GM18499 (cell line): ENCODE measurements at regions not wholly inside any gene's neighbourhood (a gene's known extent, or its start where the extent isn't known, plus 50 kb on each side); places are given as distances from the start of the nearest gene placed in this dataset.
"Not testable (repeated sequence)": the region's sequence is repeated elsewhere in the genome, so short reads cannot be mapped to it uniquely, and the experiment has no call there.

Experiments
- ATAC-seq: cut with Tn5 transposase; IDR thresholded peaks from one replicate; pipeline ENCODE4 v1.9.1; 2021; ENCODE audit warnings: moderate number of reproducible peaks; ENCODE audit not compliant: insufficient read depth, unreplicated experiment

DNA sequence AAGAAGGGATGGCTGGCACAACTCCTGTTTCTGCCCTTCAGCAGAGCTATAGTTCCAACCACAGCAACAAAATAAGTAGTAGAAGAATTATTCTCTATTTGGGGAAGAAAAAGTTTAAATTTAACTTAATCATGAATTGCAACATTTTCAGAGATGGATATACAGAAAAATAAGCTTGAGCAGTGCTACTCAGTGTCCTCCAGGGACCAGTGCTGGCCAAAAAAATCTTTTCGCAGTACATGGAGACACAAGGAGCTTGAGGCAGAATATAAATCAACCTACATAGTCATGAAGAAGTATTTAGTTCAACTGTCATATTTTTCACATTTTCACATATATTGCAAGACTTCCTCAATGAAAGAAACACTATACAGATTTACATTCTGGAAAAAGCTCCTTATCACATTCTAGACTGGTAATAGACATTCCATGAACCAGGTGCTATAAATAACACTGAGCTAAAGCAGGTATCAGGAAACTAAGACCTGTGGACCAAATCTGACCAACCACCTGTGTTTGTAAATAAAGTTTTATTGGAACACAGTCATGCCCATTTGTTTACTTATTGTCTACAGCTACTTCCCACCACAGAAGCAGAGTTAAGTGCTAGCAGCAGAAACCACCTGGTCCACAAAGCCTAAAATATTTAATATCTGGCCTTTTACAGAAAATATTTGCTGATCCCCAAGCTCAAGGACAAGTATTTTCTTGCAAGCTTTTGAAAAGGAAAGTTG, 101.9 kb downstream of the RGS21 start:
- ATAC-seq, result no peak

DNA sequence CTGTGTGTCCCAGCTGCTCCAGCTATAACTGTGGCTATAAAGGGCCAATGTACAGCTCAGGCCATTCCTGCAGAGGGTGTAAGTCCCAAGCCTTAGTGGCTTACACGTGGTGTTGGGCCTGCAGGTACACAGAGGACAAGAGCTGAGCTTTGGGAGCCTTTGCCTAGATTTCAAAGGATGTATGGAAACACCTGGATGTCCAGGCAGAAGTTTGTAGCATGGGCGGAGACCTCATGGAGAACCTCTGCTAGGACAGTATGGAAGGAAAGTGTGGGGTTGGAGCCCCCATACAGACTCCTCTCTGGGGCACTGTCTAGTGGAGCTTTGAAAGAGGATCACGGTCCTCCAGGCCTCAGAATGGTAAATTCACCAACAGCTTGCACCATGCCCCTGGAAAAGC, 113.9 kb downstream of the RGS21 start:
- ATAC-seq, result no peak

DNA sequence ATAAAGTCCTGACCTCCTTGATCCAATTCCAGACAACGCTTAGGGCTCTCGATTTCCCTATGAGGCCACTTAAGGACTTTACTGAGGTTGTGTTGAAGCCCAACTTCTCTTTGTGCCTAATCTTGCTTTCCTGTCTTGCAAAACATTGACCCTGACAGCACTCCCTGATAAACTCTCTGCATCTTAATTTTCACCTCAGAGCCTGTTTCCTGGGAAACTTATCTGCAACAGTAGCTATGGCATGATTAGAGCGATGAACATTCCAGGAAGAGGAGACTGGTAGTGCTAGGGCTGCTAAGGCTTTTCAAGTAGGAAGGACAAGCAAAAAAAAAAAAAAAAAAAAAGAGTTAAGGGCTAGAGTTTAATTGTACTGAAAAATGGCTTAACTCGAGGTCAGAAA, 118.9 kb downstream of the RGS21 start:
- ATAC-seq, result no peak

DNA sequence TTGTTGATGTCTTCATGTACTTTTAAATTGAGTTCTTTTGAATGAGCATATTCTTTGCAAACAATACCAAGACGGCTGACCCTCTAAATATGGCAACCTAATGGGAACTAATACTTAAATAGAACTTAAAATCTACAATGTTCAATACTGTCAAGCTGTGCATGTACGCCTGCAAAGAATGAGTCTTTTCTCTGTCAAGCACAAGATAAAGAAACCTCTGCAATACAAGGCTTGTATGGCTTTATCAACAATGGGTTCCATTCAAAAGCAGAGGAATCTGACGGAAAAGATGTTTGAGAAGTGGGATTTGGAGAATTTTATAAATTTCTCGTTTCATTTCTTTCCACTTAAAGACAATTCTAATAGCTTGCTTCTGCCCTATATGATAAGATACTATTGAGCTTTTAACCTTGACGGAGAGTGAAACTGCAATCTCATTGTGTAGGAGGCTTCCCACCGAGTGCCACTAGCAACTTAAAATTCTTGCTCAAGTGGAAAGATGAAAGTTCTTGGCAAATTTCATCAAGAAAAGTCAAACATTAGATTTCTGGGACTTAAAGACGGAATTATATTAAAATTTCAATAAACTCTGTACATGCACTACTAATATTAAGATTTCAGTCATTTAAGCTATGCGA, 119.8 kb downstream of the RGS21 start:
- ATAC-seq, result no peak

DNA sequence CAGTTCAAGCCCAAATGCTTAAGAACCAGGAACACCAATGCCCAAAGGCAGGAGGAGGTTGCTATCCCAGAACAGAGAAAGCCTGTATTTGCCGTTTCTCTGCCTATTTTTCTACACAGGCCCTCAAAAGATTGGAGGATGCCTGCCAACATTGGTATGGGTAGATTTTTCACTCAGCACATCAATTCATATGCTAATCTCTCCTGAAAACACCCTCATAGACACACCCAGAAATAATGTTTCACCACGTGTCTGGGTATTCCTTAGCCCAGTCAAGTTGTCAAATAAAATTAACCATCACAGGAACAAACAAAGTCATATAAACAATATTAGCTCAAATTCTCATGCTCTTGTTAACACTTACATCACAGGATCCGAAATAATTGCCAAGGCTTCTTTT, 121.9 kb downstream of the RGS21 start:
- ATAC-seq, result no peak

DNA sequence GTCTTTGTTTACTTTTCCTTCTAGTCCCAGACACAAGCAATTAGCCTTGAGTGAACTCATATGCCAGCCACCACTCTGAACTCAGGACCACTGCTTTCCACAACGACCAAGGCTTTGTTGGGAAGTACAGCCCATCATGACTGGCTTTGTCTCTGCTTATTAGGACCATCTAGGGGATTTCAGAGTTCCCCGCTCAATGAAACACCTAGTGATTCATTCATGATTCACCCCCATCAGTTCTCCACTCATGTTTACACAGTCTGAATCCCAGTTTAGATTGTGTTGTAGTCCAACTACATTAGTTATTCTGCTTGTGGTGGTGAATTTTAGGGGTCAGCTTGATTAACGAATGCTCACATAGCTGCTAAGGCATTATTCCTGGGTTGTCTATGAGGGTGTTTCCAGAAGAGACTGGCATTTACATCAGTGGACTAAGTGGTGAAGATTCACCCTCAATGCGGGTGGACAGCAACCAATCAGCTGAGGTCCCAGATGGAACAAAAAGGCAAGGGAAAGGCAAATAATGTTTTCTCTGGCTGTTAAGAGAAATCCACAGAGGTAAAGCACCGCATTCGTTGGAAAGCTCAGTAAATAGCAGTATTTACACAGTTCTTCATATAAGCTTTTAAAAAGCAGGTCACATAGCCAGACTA, 122.7 kb downstream of the RGS21 start:
- no peak for ATAC-seq

DNA sequence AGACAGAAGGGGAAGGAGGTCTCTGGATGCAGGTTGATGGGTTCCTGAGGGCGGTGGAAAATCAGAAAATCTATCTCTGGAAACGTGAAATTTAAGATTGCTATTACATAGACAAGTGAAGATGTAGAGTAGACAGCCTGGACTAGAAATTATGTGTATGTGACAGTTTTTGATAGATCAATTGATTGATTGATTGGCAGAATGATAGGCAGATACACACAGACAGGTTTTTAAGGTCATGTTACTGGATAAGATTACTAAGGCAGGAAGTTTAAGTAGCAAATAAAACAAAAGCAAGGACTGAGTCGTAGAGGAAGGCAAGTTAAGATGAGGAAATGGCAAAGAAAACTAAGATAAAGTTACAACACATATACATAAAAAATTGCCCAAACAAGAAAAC, 124.7 kb downstream of the RGS21 start:
- ATAC-seq, result no peak

DNA sequence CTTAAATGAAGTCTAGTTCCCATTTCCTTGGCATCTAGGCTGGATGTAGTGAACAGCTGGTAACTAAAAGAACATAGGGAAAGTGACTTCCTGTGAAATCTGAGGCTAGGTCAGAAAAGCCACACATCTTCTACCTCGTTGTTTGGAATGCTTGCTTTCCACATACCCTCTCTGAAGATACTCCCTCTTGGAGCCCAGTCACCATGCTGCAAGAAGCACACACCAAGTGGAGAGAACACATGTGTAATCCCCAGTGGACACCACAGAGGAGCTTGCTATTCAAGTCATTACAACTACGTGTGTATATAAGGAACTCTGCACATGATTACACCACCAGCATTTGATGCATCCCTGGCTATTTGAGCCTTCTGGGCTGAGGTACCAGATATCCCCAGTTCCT, 125.9 kb downstream of the RGS21 start:
- ATAC-seq, result no peak

DNA sequence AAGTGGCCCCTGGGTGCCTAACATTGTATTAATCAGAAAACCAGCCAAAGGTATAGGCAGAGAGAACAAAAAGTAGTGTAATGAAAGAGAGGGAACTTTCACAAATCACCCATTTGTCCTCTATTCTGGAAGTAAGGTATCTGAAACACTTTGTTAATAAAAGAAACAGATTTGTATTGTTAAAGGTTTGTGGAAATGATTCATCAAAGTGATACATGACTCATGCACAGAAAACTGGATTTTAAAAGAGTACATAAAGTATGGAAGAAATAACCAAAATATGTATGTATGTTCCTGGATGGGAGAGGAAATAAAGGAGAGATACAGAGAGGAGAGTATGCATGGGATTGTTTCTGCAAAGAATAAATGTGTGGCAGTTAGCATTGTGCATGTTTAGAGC, 126.8 kb downstream of the RGS21 start:
- no peak for ATAC-seq

DNA sequence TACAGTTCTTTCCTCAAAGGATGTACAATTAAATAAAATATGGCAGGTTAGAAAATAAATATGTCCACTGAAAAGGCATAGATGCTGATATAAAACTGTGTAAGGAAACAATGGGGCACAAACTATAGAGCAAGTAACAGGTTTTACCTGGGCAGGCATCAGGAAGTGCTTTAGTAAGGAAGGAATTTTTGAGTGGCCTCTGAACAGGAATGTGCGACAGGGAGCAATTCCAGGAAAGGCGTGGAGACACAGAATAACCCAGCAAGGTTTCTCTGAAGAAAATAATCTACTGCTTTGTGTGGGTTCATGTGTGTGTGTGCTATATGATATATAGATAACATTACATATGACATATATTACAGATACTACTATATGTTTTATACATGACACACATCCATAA, 128.4 kb downstream of the RGS21 start:
- ATAC-seq, result no peak

DNA sequence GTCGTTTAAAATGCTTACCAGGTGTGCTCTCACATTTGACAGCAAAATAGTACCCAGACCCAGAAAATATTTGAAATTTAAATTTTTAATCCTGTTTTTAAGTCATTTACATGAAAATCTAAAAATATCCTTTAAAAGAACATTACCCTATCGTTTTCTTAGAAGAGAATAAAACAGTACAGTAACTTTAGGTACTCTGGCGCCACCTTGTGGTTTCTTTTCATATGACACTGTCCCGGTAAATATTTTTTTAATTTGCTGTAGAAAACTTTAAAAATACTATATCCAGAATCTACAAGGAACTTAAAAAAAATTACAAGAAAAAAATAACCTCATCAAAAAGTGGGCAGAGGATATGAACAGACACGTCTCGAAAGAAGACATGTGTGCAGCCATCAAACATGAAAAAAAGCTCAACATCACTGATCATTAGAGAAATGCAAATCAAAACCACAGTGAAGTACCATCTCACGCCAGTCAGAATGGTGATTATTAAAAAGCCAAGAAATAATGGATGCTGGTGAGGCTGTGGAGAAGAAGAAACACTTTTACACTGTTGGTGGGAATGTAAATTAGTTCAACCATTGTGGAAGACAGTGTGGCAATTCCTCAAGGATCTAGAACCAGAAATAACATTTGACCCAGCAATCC, 129.2 kb downstream of the RGS21 start:
- ATAC-seq, result no peak

DNA sequence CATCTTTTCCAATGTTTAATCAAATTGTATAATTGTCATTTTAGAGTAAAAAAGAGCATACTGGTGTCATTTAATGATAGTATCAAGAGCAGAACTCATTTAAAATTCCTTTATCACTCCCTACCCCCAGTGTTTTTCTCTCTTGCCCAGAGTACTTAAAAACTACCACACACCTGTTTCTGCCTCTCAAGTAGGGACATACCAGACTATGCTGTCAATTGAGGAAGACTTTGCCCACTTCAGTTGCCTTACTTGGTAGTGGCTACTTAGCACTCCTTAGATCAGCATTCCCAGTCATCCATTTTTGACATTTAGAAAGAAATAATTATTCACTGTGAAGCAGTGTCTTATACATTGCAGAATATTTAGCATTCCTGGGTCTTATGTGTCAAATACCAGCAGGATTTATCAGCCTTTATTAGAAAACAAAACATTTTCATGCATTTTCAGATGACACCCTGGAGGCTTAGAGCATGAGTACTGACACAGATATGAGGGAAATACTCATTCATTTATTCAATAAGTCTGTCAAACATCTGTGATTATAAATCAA, 127.5 kb upstream of the RGS1 start:
- ATAC-seq, result no peak

DNA sequence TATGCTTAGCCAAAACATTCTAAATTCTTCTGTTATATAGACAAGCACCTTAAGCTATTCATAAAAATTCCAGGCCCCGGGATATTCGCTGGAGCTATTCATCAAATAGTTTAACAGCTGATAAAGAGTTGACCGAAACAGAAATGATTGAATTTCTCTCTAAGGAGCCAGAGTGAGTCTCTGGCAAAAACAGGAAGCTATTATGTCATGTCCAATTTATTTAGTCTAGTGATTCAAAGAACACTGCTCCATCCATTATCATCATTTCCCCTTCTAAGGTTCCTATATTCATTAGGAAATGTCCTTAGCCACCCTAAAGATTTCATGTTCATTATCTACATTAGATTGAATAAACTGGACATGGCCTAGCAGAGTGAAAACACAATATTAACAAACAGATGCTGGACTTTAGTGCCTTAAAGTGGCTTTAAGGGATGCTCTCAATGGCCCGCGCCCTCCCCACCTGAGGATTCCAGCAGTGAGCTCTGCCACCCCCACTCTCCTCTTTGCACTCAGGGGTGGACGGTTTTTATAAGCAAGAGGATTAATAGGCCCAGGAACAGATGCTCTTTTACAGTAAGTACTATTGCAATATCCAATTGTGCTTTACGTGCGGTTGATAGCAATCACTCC, 122.1 kb upstream of the RGS1 start:
- no peak for ATAC-seq

DNA sequence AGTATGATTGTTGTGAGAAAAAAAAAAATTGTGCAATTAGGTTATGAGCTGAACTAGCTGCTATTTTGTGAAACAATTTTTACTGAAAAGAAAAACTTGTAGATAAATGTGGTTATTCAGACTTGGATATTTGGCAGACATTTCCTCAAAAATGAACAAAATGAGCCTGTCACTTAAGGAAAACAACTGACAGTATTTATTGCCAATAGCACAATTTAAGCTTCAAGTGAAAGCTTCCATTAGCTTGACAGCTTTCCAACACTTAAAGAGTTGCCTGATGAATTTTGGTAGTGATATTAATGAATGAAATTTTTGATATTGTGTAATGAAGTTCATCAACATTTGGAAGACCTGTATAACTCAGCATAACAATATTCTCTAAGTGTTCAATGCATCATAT, 116.1 kb upstream of the RGS1 start:
- ATAC-seq, result no peak

DNA sequence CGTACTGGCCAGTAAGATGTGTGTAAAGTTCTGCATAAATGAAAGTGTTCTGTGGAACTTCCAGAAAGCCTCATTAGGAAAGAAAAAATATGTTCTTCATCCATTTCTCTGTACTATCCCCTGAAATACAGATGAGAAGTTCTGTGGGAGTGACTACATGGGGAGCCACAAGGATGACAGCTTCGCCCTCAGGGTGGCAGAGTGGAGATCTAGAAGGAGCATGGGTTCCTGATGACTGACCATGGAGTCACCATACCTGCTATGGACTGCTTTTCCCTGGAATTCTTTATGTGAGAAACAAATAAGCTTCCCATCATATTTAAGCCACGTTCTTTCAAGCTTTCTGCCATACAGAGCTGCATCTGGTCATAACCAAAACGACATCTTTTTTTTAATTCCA, 113.9 kb upstream of the RGS1 start:
- ATAC-seq, result no peak

DNA sequence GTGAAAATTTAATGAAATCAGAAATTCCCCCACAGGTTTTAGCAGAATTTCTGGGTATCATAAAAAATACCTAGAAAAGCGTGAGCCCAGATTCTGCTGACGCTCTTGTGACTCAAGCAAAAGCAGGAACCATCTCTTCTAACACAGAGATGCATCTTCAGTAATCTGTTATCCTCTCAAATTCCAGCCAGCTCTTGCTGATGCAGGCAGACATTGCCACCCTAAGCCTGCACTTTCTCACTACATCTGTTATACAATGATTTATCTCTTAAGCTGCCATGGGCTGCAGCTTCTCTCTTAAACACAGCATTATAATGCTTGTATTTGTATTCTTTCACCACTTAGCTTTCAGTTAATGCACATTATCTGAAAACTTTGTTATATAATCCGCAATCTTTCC, 113.0 kb upstream of the RGS1 start:
- ATAC-seq, result no peak

DNA sequence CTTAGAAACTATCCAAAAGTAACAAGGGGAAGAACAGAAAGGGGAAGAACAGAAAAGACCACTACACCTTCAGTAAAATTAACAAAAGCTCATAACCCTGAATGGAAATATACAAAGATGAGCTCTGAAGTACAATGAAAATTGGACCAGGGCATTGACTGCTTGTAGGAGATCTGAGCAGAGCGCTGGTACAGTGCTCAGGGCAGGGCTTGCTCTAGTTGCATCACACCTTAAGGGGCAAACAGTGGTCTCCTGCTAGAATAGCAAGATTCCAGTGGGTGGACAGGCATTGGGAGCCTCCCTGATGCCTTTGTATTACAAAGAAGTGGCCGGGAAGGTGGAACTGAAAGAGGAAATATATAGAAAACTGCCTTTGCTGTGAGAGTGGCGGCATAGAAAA, 111.9 kb upstream of the RGS1 start:
- no peak for ATAC-seq

DNA sequence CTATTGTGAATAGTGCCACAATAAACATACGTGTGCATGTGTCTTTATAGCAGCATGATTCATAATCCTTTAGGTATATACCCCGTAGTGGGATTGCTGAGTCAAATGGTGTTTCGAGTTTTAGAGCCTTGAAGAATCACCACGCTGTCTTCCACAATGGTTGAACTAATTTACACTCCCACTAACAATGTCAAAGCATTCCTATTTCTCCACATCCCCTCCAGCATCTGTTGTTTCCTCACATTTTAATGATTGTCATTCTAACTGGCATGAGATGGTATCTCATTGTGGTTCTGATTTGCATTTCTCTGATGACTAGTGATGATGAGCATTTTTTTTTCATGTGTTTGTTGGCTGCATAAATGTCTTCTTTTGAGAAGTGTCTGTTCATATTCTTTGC, 110.4 kb upstream of the RGS1 start:
- not testable (repeated sequence) for ATAC-seq

DNA sequence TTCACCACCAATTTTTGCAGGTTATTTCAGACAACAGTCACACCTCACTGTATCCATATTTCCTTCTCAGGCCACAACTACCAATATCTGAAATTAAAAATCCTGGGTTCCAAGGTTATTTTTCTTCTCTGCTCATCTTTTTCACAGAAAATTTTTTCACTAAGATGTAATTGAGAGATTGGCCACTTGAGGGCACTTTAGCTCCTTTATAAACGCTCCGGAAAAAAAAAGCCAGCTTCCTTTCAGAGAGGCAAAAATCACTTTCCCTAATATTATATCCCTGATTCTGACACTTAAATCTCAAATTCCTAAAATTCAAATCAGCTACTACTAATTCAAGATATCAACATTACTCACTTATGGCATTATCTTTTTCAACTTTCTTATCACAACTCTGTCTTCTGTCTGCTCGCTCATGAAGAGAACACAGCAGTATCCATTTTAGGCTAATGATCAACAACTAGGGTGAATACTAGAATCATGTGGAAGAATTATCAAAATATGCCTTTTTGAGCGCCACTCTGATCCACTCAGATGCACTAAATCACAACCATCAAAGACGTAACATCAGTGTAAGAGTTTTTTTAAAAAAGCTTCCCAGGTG, 101.4 kb upstream of the RGS1 start:
- no peak for ATAC-seq

DNA sequence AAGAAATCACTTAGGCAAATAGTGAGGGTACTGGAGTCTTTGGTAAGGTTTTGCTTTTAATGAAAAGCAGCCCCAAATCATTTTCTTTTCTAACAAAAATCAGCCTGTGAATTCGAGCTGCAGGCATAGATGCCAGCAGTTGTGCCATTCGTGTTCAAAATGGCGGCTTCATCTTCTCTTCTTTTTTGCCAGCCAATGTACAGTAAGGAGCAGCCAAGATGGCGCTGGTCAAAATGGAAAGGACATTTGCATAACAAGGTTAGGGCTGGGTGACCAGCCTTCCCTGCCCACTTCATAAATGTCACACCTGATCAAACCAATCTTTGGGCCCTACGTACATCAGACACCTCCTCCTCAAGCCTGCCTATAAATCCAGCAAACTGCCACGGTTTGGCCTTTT, 100.2 kb upstream of the RGS1 start:
- ATAC-seq, result no peak
